ENCODE measurements at regions not wholly inside any gene's neighbourhood (a gene's known extent, or its start where the extent isn't known, plus 50 kb on each side); places are given as distances from the start of the nearest gene placed in this dataset.

GRCh38 chr16:86175816-86176215 lies 276.9 kb downstream of the IRF8 start:
- Histone ChIP-seq H3K9me3 (ENCODE audit: control insufficient read depth in 1 of 2, insufficient read depth in 1 of 2, low read depth in 1 of 2, low read length in 2 of 2) (no peaks in the 10 kb centered on the region), H3K36me3 (ENCODE audit: control insufficient read depth in 1 of 2, insufficient read depth in 2 of 2, low read length in 2 of 2) (no peaks in the 10 kb centered on the region), H3K9me2 (ENCODE audit: insufficient read depth) (no peaks in the 10 kb centered on the region), H3K27me3 (ENCODE audit: insufficient read depth, low read length) (peaks cover 70% of the 10 kb centered on the region), H3K27ac (ENCODE audit: low read depth, low read length) (no peak overlapping the region), H3K4me3 (replicated peaks in 1 of 2; ENCODE audit: low read depth in 1 of 2, low read length in 2 of 2) (no peak overlapping the region), H3K4me2 (ENCODE audit: low read length) (no peak overlapping the region), H3K79me2 (ENCODE audit: insufficient read depth, low read length) (no peaks in the 10 kb centered on the region), H2AFZ (ENCODE audit: low read depth, low read length, poor library complexity, severe bottlenecking) (no peak overlapping the region), H3K4me1 (ENCODE audit: control insufficient read depth in 1 of 2, insufficient read depth in 2 of 2, low read length in 2 of 2) (peaks cover 0 to 4% of the 10 kb centered on the region in 2 experiments; a peak in 2 of 4 replicates), H4K20me1 (ENCODE audit: insufficient read depth) (no peaks in the 10 kb centered on the region), H3K9ac (ENCODE audit: low read length) (no peak overlapping the region)
- ATAC-seq (no peak), DNase-seq (ENCODE audit: low read depth, low spot score) (no peak)
- no TSS peak for BruUV-seq (replicated peaks)
- POLR2A ChIA-PET = no interaction called here
- RAD21 ChIA-PET (ENCODE audit: low non-redundant PET in 1 of 2, low total read pairs in 2 of 2, uncharacterized antibody in 2 of 2, unreplicated experiment in 2 of 2) = no interaction called here
- intact Hi-C loops (cut with micrococcal nuclease) = no loop called here
- CTCF ChIA-PET = no interaction called here
- no peak for TF ChIP-seq ZNF274 (IDR thresholded peaks at IDR 0.05; ENCODE audit: low read depth, low read length)
- no peak for TF ChIP-seq MAX (IDR thresholded peaks at IDR 0.05)
- TF ChIP-seq ZBTB33 (IDR thresholded peaks at IDR 0.05; ENCODE audit: extremely low read depth, insufficient replicate concordance, low read length) = no peak
- no peak for TF ChIP-seq POLR2AphosphoS5 (IDR thresholded peaks at IDR 0.05; ENCODE audit: low read depth, low read length)
- no peak for TF ChIP-seq EGR1 (IDR thresholded peaks at IDR 0.05; ENCODE audit: low read depth)
- TF ChIP-seq EZH2 (IDR thresholded peaks at IDR 0.05) = no peak
- no peak for TF ChIP-seq JUND (IDR thresholded peaks at IDR 0.05)
- TF ChIP-seq YY1 (IDR thresholded peaks at IDR 0.05; ENCODE audit: extremely low read depth, insufficient replicate concordance, low read depth, low read length) = no peak
- TF ChIP-seq CTCF (IDR thresholded peaks at IDR 0.05 in 2 of 3, conservative IDR thresholded peaks at IDR 0.05 in 1 of 3; ENCODE audit: borderline replicate concordance in 1 of 3, insufficient read depth in 1 of 3, low read depth in 2 of 3, low read length in 2 of 3) = no peak
- TF ChIP-seq EZH2phosphoT487 (IDR thresholded peaks at IDR 0.05; ENCODE audit: borderline replicate concordance) = no peak
